H1 (cell line): ENCODE measurements at regions not wholly inside any gene's neighbourhood (a gene's known extent, or its start where the extent isn't known, plus 50 kb on each side); places are given as distances from the start of the nearest gene placed in this dataset.

Experiments used
- CTCF ChIA-PET: fragments of 300-600 bp; sonication (Branson Sonifier 250); formaldehyde crosslinking; loops from one replicate; lab custom pipeline; 2021; ENCODE audit not compliant: partially characterized antibody; lab: Charles Lee
- POLR2A ChIA-PET: fragments of 300-600 bp; sonication (Branson Sonifier 250); formaldehyde crosslinking; loops from one replicate; lab custom pipeline; 2021; ENCODE audit warnings: inconsistent platforms; ENCODE audit not compliant: partially characterized antibody; lab: Charles Lee
- DNase-seq, 2 experiments: peaks; one replicate each; pipeline versions ENCODE4 v3.0.0 to v3.0.0-alpha.2; 2010 to 2022; ENCODE audit warnings: low spot score in 2 of 2, low read depth in 1 of 2, mixed read lengths in 1 of 2
- FAIRE-seq: peaks from 2 replicates; lab custom pipeline; 2011; peaks lifted over from hg19 to GRCh38; lab: Jason Lieb, UNC
- H2AFZ ChIP-seq: 2 replicates; pipeline ENCODE4 v1.8.1; 2012; ENCODE audit warnings: low read length, inconsistent platforms
- H2AK5ac ChIP-seq: 2 replicates; pipeline ENCODE4 v1.6.1; 2013; ENCODE audit warnings: low read depth, low read length
- H2BK120ac ChIP-seq: replicated peaks from 2 replicates; pipeline ENCODE3; 2013; ENCODE audit warnings: low read depth, low read length, inconsistent platforms
- H2BK12ac ChIP-seq: 2 replicates; pipeline ENCODE4 v1.6.1; 2013; ENCODE audit warnings: low read depth, low read length
- H2BK15ac ChIP-seq: 2 replicates; pipeline ENCODE4 v1.6.1; 2013; ENCODE audit warnings: low read length
- H2BK20ac ChIP-seq: 2 replicates; pipeline ENCODE4 v1.6.1; 2013; ENCODE audit warnings: low read length
- H2BK5ac ChIP-seq: 2 replicates; pipeline ENCODE4 v1.6.1; 2013; ENCODE audit warnings: low read depth, low read length
- H3K14ac ChIP-seq: 2 replicates; pipeline ENCODE4 v1.6.1; 2013; ENCODE audit warnings: inconsistent platforms; ENCODE audit not compliant: insufficient read length
- H3K18ac ChIP-seq: 2 replicates; pipeline ENCODE4 v1.6.1; 2013; ENCODE audit warnings: low read length; ENCODE audit errors: extremely low read depth
- H3K23ac ChIP-seq: 2 replicates; pipeline ENCODE4 v1.6.1; 2013; ENCODE audit warnings: inconsistent platforms; ENCODE audit not compliant: insufficient read length
- H3K23me2 ChIP-seq: 2 replicates; pipeline ENCODE4 v1.6.1; 2013; ENCODE audit warnings: low read depth, low read length
- H3K27ac ChIP-seq: 2 replicates; pipeline ENCODE4 v1.6.1; 2011; ENCODE audit warnings: low read depth, low read length, inconsistent platforms
- H3K27me3 ChIP-seq, 4 experiments: replicated peaks in 1 of 4; 1 replicate in 1 of 4; 2 replicates in 3 of 4; pipeline versions ENCODE4 v1.6.1 to v1.8.1; 2011 to 2013; ENCODE audit warnings: low read length in 3 of 4, mild to moderate bottlenecking in 3 of 4, inconsistent platforms in 2 of 4, mixed read lengths in 2 of 4, moderate library complexity in 1 of 4; ENCODE audit not compliant: control insufficient read depth in 3 of 4, insufficient read depth in 3 of 4; ENCODE audit errors: extremely low read depth in 1 of 4
- H3K36me3 ChIP-seq, 4 experiments: 2 replicates each; pipeline versions ENCODE4 v1.6.1 to v1.8.1; 2011 to 2013; ENCODE audit warnings: mild to moderate bottlenecking in 4 of 4, low read length in 3 of 4, moderate library complexity in 2 of 4, control low read depth in 1 of 4, inconsistent platforms in 1 of 4; ENCODE audit not compliant: insufficient read depth in 4 of 4, control insufficient read depth in 2 of 4
- H3K4ac ChIP-seq: replicated peaks from 2 replicates; pipeline ENCODE3; 2013; ENCODE audit warnings: low read length, low read depth, mixed read lengths, inconsistent platforms; ENCODE audit not compliant: insufficient read length
- H3K4me1 ChIP-seq, 4 experiments: replicated peaks in 1 of 4; 1 replicate in 1 of 4; 2 replicates in 3 of 4; pipeline versions ENCODE4 v1.6.1 to v1.8.1; 2011 to 2013; ENCODE audit warnings: low read length in 3 of 4, inconsistent platforms in 2 of 4, mixed read lengths in 1 of 4; ENCODE audit not compliant: insufficient read depth in 4 of 4, control insufficient read depth in 3 of 4
- H3K4me2 ChIP-seq, 2 experiments: 2 replicates each; pipeline versions ENCODE4 v1.6.1 to v1.8.1; 2011 to 2013; ENCODE audit warnings: low read depth in 2 of 2, low read length in 2 of 2, control low read depth in 1 of 2, inconsistent platforms in 1 of 2, mild to moderate bottlenecking in 1 of 2; ENCODE audit not compliant: insufficient read depth in 1 of 2
- H3K4me3 ChIP-seq, 4 experiments: fragments of 200-600, 300-600 bp in 1 of 4; sonication (generic), shearing (Covaris generic), sonication (Bioruptor Twin) in 1 of 4; 2 replicates each; pipeline versions ENCODE4 v1.5.1 to v1.8.1; 2011 to 2016; ENCODE audit warnings: low read length in 4 of 4, low read depth in 3 of 4, control low read depth in 2 of 4, inconsistent platforms in 2 of 4, mild to moderate bottlenecking in 2 of 4, mixed read lengths in 1 of 4, moderate library complexity in 1 of 4; ENCODE audit not compliant: insufficient read depth in 2 of 4; ENCODE audit errors: extremely low read depth in 1 of 4
- H3K56ac ChIP-seq: replicated peaks from 2 replicates; pipeline ENCODE3; 2013; ENCODE audit warnings: low read depth, mild to moderate bottlenecking, mixed read lengths, low read length, inconsistent platforms; ENCODE audit not compliant: insufficient read length
- H3K79me1 ChIP-seq: 2 replicates; pipeline ENCODE4 v1.6.1; 2013; ENCODE audit warnings: low read depth, low read length, control low read depth
- H3K79me2 ChIP-seq, 2 experiments: 2 replicates each; pipeline versions ENCODE4 v1.6.1 to v1.8.1; 2012 to 2013; ENCODE audit warnings: low read length in 2 of 2, mild to moderate bottlenecking in 2 of 2, inconsistent platforms in 1 of 2; ENCODE audit not compliant: insufficient read depth in 2 of 2, control insufficient read depth in 1 of 2
- H3K9ac ChIP-seq, 4 experiments: replicated peaks in 1 of 4; 1 replicate in 1 of 4; 2 replicates in 3 of 4; pipeline versions ENCODE4 v1.6.1 to v1.8.1; 2011 to 2013; ENCODE audit warnings: low read depth in 3 of 4, low read length in 3 of 4, control low read depth in 2 of 4, mild to moderate bottlenecking in 2 of 4, moderate library complexity in 2 of 4, inconsistent platforms in 1 of 4; ENCODE audit errors: extremely low read depth in 1 of 4
- H3K9me3 ChIP-seq, 2 experiments: 2 replicates each; pipeline versions ENCODE4 v1.6.1 to v1.8.1; 2012 to 2013; ENCODE audit warnings: mild to moderate bottlenecking in 2 of 2, moderate library complexity in 2 of 2, control low read depth in 1 of 2, inconsistent platforms in 1 of 2, low read depth in 1 of 2, low read length in 1 of 2, mixed read lengths in 1 of 2; ENCODE audit not compliant: insufficient read depth in 2 of 2
- H4K20me1 ChIP-seq, 2 experiments: replicated peaks in 1 of 2; 2 replicates each; pipeline versions ENCODE3 to v1.8.1; 2011 to 2013; ENCODE audit warnings: inconsistent platforms in 2 of 2, low read length in 2 of 2, mild to moderate bottlenecking in 1 of 2; ENCODE audit not compliant: insufficient read depth in 2 of 2, control insufficient read depth in 1 of 2
- H4K5ac ChIP-seq: 2 replicates; pipeline ENCODE4 v1.6.1; 2013; ENCODE audit warnings: low read length, low read depth, mixed read lengths, inconsistent platforms; ENCODE audit not compliant: insufficient read length
- H4K8ac ChIP-seq: 2 replicates; pipeline ENCODE4 v1.8.0; 2013; ENCODE audit warnings: mild to moderate bottlenecking, moderate library complexity, low read length, inconsistent platforms; ENCODE audit not compliant: insufficient read depth; ENCODE audit errors: extremely low read depth
- H4K91ac ChIP-seq: replicated peaks from 2 replicates; pipeline ENCODE3; 2013; ENCODE audit warnings: low read length, mixed read lengths, inconsistent platforms; ENCODE audit not compliant: insufficient read length
- CREB1 ChIP-seq: IDR thresholded peaks from 2 replicates; pipeline ENCODE4 v1.6.1; 2012; ENCODE audit warnings: inconsistent platforms
- SRF ChIP-seq: IDR thresholded peaks from 2 replicates; pipeline ENCODE4 v1.6.1; 2011; ENCODE audit warnings: mild to moderate bottlenecking, low read depth, low read length, moderate library complexity
- WGBS, 2 experiments: shearing (Covaris generic) in 1 of 2; methylation state at CpG; one replicate each; pipeline versions ENCODE4 v1.1.6 to v1.1.7; 2013 to 2015; ENCODE audit warnings: low lambda C conversion rate in 2 of 2, mixed read lengths in 2 of 2, inconsistent platforms in 1 of 2, low coverage in 1 of 2, missing lambda C conversion rate in 1 of 2; ENCODE audit not compliant: insufficient replicate concordance in 2 of 2, insufficient coverage in 1 of 2, insufficient read length in 1 of 2; ENCODE audit errors: extremely low coverage in 1 of 2, missing lambda C conversion rate in 1 of 2; 5-methylcytosine and 5-hydroxymethylcytosine counted together
- TF ChIP-seq, protein P1 (sequence below): IDR thresholded peaks from 2 replicates; pipeline ENCODE4 v1.6.1; 2012; ENCODE audit warnings: inconsistent platforms

DNA sequence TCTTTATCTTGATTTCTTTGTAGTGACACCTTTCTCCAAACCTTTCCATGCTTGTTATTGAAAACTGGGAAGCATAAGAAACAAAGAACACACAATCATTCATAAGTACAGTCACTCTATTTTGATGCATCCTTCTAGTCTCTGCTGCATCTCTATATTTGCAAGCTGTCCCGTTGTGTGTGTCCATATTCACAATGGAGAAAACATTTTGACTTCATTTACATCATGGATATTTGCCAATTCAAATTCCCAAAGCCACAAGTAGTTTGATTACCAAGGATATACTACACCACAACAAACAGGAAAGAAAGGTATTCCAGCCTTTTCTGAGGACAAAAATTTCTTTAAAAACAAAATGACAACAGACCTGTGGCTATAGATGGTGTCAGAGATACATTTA, 673.8 kb downstream of the STIM2 start:
- peaks cover 0 to 2% (median 0%) of the 10 kb centered on the region in 4 experiments; a peak in 1 of 7 replicates for H3K4me1 ChIP-seq
- H3K23me2 ChIP-seq: no peaks in the 10 kb centered on the region
- no peak overlapping the region for H3K4me3 ChIP-seq
- no peak overlapping the region for H2BK15ac ChIP-seq
- H2BK12ac ChIP-seq: no peak overlapping the region
- CTCF ChIA-PET: no interaction called here
- H3K14ac ChIP-seq: no peak overlapping the region
- no peaks in the 10 kb centered on the region for H4K20me1 ChIP-seq
- H2AK5ac ChIP-seq: no peak overlapping the region
- H3K23ac ChIP-seq: no peak overlapping the region
- H3K79me1 ChIP-seq: no peaks in the 10 kb centered on the region
- H3K9me3 ChIP-seq: no peaks in the 10 kb centered on the region
- no peak overlapping the region for H3K27ac ChIP-seq
- H2AFZ ChIP-seq: peak overlapping the region; percentile 52; the same call in 1 of the 2 replicates
- no peaks in the 10 kb centered on the region for H3K27me3 ChIP-seq
- no peak overlapping the region for H4K8ac ChIP-seq
- H4K91ac ChIP-seq: no peak overlapping the region
- WGBS, 2 experiments: 81% methylated on average over 1 of the region's 1 CpG; no CpG with 5 or more reads in 1 of the 2 experiments
- H4K5ac ChIP-seq: no peak overlapping the region
- FAIRE-seq (no peak), DNase-seq (no peak)
- H3K18ac ChIP-seq: no peak overlapping the region
- H3K79me2 ChIP-seq: no peaks in the 10 kb centered on the region
- H3K4ac ChIP-seq: no peak overlapping the region
- POLR2A ChIA-PET: no interaction called here
- H3K36me3 ChIP-seq: no peaks in the 10 kb centered on the region
- H3K4me2 ChIP-seq: no peak overlapping the region
- no peak overlapping the region for H2BK120ac ChIP-seq
- no peak overlapping the region for H2BK5ac ChIP-seq
- H3K56ac ChIP-seq: no peak overlapping the region
- no peak overlapping the region for H3K9ac ChIP-seq
- H2BK20ac ChIP-seq: no peak overlapping the region
- TF ChIP-seq, protein P1, sequence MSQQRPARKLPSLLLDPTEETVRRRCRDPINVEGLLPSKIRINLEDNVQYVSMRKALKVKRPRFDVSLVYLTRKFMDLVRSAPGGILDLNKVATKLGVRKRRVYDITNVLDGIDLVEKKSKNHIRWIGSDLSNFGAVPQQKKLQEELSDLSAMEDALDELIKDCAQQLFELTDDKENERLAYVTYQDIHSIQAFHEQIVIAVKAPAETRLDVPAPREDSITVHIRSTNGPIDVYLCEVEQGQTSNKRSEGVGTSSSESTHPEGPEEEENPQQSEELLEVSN: no peak
- TF ChIP-seq SRF (no peak), CREB1 (no peak)
